ENCODE measurements at regions not wholly inside any gene's neighbourhood (a gene's known extent, or its start where the extent isn't known, plus 50 kb on each side); places are given as distances from the start of the nearest gene placed in this dataset.

DNA sequence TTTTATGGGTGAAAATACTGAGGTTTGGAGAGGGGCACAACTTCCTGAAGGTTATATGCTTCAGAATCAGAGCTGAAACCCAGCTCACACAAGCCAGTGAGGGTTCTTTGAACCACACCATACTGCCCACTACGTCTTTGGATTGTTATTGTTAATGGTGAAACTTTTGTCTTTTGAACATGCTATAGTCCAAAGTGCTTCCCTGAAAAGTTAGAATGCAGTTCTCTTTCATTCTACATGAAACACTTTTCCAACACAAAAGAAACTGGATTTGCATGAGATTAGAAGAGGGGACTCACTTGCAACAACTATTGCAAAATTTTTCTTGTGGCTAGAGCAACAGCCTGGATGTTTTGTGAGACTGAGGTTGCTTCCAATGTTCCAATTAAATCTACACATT is 473.6 kb downstream of the SOX2 start:
- DNase-seq (ENCODE audit: low read depth in 4 of 4, low spot score in 3 of 4), result no peak

GRCh38 chr3:182190056-182190455 is 478.3 kb downstream of the SOX2 start:
- no peak for DNase-seq (ENCODE audit: low read depth in 4 of 4, low spot score in 3 of 4)

GRCh38 chr3:182198345-182198744 is 486.6 kb downstream of the SOX2 start:
- DNase-seq (ENCODE audit: low read depth in 4 of 4, low spot score in 3 of 4), result no peak

- no peak for DNase-seq (ENCODE audit: low read depth in 4 of 4, low spot score in 3 of 4)
Measured at GRCh38 chr3:182201456-182202168, 489.9 kb downstream of the SOX2 start.

- no peak for DNase-seq (ENCODE audit: low read depth in 4 of 4, low spot score in 3 of 4)
Measured at GRCh38 chr3:182212479-182213076, 500.9 kb downstream of the SOX2 start.

- DNase-seq (ENCODE audit: low read depth in 4 of 4, low spot score in 3 of 4), result no peak
Measured at GRCh38 chr3:182214416-182214815, 502.7 kb downstream of the SOX2 start.

GRCh38 chr3:182215881-182216280 is 504.2 kb downstream of the SOX2 start:
- DNase-seq (ENCODE audit: low read depth in 4 of 4, low spot score in 3 of 4), result no peak

GRCh38 chr3:182216311-182216970 is 504.7 kb downstream of the SOX2 start:
- DNase-seq (ENCODE audit: low read depth in 4 of 4, low spot score in 3 of 4), result no peak

GRCh38 chr3:182220013-182220412 is 508.3 kb downstream of the SOX2 start:
- DNase-seq (ENCODE audit: low read depth in 4 of 4, low spot score in 3 of 4), result no peak

DNA sequence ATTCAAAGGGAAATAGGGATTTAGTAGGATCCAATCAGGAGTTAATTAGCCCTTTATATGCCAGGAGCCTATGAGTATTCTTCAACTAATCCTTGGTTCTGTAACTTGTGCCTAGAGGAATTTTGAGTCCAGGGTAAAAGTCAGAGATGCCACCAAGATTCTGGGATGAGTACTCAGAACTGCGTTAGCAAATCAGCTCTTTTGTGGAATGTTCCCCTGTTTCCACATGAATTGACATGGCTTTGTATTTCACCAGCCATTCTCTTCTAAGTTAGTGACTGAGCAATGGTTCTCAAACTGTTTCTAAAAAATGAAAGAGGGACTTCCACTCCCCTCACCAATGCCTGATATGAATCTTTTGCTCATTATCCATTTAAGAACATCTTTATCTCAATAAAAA is 508.7 kb downstream of the SOX2 start:
- DNase-seq (ENCODE audit: low read depth in 4 of 4, low spot score in 3 of 4), result no peak

GRCh38 chr3:182226995-182227394 is 515.3 kb downstream of the SOX2 start:
- DNase-seq (ENCODE audit: low read depth in 4 of 4, low spot score in 3 of 4), result no peak

DNA sequence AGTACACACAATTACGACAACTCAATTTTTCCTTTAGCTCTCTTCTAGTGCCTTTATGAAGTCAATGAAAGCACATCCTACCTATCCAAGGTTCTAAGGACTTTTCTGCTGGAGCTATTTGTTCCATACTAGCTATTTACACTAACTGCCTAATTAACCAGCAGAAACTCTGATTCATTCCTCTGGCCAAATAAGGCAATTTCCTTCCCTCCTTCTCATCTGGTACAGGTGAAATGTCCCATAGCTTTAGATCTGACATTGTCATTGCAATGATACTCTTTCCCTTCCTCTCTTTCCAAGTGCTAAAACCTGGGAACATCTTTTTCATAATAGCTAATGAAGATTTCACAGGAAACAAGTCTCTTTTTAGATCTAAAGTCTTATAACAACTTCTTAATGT is 521.7 kb downstream of the SOX2 start:
- no peak for DNase-seq (ENCODE audit: low read depth in 4 of 4, low spot score in 3 of 4)

- DNase-seq (ENCODE audit: low read depth in 4 of 4, low spot score in 3 of 4), result no peak
Measured at GRCh38 chr3:182233957-182234356, 522.2 kb downstream of the SOX2 start.

DNA sequence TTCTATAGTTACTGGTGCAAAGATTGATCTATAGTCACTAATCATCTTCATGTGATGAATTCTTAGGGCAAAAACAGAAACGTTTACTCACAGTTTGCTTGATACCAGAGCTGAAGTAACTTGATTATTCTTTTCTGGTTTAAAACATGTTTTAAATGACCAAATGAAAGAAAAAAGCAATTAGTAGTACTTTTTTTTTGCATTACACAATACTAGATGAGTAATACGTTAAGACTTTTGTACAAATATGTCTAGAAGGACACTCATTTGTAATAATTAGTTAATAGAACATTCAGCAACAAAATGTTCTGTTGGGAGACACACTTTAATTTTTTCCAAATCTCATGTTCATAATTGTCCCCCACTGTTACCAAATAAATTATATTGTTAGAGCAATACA is 523.2 kb downstream of the SOX2 start:
- DNase-seq (ENCODE audit: low read depth in 4 of 4, low spot score in 3 of 4), result no peak

- no peak for DNase-seq (ENCODE audit: low read depth in 4 of 4, low spot score in 3 of 4)
Measured at GRCh38 chr3:182235504-182235903, 523.8 kb downstream of the SOX2 start.

- DNase-seq (ENCODE audit: low read depth in 4 of 4, low spot score in 3 of 4), result no peak
Measured at GRCh38 chr3:182238126-182238525, 526.4 kb downstream of the SOX2 start.

DNA sequence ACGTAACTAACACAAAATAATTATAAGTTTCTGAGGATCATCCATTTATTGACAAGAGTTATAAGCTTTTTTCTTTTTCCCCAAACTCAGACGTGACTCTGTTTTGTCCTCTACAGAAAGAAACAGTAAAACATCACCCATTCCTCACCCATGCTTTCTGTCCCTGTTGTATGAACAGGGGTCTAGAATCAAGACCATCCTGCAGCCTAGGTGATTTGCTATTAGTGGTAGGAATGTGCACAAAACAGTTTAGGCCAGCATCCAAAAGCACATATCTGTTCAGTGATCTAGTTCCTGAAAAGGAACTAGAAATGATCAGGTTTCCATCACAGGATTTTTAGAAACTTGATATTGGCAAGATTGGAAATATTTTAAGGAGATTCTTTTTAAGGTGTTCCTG is 527.6 kb downstream of the SOX2 start:
- DNase-seq (ENCODE audit: low read depth in 4 of 4, low spot score in 3 of 4), result no peak

GRCh38 chr3:182240474-182240873 is 528.7 kb downstream of the SOX2 start:
- DNase-seq (ENCODE audit: low read depth in 4 of 4, low spot score in 3 of 4), result no peak

DNA sequence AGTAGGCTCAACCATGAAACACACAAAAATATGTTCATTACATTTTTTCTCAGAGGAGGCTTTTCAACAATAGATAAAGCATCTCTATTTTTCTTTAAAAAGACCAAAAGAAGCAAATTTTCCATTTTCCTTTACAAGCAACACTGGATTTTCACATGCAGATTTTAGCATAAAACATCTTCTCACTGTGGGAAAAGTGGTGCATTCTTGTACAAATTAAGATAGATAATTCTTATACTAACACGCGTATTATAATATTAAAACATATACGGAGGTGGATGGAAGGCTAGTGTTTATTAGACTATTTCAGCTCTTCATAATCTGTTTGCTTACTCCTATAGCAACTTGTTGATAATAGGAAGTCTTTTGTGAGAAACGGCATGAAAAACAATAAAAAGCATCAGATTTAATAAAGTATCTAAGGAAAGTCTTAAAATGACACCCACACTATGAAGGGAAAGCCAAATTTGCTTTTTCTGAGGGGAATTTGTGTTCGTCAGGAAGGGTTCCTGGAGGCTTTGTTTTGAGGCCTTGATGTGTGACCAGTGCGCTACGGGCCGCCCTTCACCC is 529.6 kb downstream of the SOX2 start:
- DNase-seq (ENCODE audit: low read depth in 4 of 4, low spot score in 3 of 4), result no peak

DNA sequence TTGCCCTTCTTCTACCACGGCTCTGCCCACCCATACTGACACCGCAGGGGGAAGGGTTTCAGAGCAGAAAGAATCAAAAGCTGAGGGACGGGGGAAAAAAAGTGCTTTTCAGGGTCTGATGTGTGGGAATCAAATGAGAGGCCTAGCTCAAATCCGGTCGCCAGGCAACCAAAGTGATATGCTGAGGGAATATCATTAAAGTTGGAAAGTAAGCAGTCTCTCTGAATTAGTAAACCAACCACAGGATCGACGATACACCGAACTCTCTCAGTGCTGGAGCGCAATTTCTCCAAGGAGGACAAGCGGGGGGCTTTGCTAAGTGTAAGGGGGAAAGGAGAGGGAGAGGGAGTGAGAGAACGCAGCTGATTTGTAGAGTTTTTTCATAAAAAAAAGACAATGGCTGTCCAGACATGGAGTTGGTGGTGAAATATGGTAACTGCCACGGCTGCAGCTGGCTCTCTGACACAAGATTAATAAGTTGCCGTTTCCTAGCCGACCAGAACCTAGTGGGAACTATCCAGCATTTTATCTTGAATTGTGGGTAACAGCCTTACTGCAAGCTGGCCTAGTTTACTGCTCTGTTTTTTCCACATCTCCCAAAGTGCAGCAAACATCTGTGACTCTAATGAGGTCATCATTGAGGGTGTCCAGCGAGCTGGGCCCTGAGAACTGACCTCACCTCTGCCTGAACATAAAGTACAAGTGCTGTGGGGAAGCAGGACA is 530.2 kb downstream of the SOX2 start:
- no peak for DNase-seq (ENCODE audit: low read depth in 4 of 4, low spot score in 3 of 4)

GRCh38 chr3:182242489-182242942 is 530.8 kb downstream of the SOX2 start:
- no peak for DNase-seq (ENCODE audit: low read depth in 4 of 4, low spot score in 3 of 4)

Data from left renal pelvis (tissue), 4 donors.